ENCODE measurements at regions not wholly inside any gene's neighbourhood (a gene's known extent, or its start where the extent isn't known, plus 50 kb on each side); places are given as distances from the start of the nearest gene placed in this dataset.

- TF ChIP-seq CTCF (conservative IDR thresholded peaks at IDR 0.05) (no peak), EZH2 (IDR thresholded peaks at IDR 0.05; ENCODE audit: low read depth) (no peak)
Observed at GRCh38 chr16:86406056-86406455, 104.3 kb upstream of the FOXF1 start.

Measured in PC-9 (cell line).